ENCODE measurements at regions not wholly inside any gene's neighbourhood (a gene's known extent, or its start where the extent isn't known, plus 50 kb on each side); places are given as distances from the start of the nearest gene placed in this dataset.

- TF ChIP-seq CTCF (IDR thresholded peaks at IDR 0.05) = no peak
- no peak for TF ChIP-seq POLR2A (IDR thresholded peaks at IDR 0.05; ENCODE audit: low read depth)
- no peak for TF ChIP-seq POLR2AphosphoS5 (IDR thresholded peaks at IDR 0.05)
- no peak for TF ChIP-seq EP300 (IDR thresholded peaks at IDR 0.05)
Observed at GRCh38 chr11:76268498-76268897, 62.2 kb upstream of the WNT11 start.
